ENCODE measurements at regions not wholly inside any gene's neighbourhood (a gene's known extent, or its start where the extent isn't known, plus 50 kb on each side); places are given as distances from the start of the nearest gene placed in this dataset.

GRCh38 chr12:113645603-113646002 lies 173.9 kb upstream of the LHX5 start:
- no peak overlapping the region for H3K27ac ChIP-seq
- no peak for TF ChIP-seq CTCF (conservative IDR thresholded peaks at IDR 0.05)

DNA sequence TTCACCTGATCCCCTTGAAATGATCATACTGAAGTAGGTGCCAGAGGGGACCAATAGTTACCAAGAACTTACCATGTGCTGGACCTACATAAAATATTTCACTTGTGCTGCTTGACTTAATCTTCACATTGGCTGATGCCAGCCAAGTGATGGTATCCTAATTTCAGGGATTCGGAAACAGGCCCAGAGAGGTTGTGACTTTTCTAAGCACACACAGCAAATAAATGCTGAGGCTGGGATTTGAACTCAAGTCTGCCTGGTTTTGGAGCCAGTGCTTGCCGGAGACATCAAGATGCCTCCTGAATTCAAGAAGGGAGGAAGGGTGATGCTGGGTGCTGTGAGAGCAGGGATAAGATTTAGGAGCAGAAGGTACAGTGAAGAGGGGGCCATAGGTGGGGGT lies 173.5 kb upstream of the LHX5 start:
- no peak for TF ChIP-seq CTCF (conservative IDR thresholded peaks at IDR 0.05)
- no peak overlapping the region for H3K27ac ChIP-seq

- no peak for TF ChIP-seq CTCF (conservative IDR thresholded peaks at IDR 0.05)
- no peak overlapping the region for H3K27ac ChIP-seq
Measured at GRCh38 chr12:113643177-113643974, 171.7 kb upstream of the LHX5 start.

GRCh38 chr12:113642672-113643071 lies 171.0 kb upstream of the LHX5 start:
- no peak for TF ChIP-seq CTCF (conservative IDR thresholded peaks at IDR 0.05)
- H3K27ac ChIP-seq: no peak overlapping the region

DNA sequence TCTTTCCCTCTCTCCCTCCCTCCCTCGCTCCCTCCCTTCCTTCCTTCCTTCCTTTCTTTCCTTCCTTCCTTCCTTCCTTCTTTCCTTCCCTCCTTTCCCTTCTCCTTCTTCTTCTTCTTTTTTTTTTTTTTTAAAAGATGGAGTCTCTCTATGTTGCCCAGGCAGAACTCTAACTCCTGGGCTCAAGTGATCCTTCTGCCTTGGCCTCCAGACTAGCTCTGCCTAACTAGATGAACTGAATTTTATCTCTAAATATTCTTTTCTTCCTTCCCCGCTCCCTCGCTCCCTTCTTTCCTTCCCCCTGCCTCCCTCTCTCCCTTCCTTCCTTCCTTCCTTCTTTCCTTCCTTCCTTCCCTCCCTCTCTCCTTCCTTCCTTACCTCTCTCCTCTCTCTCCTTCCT lies 170.5 kb upstream of the LHX5 start:
- no peak overlapping the region for H3K27ac ChIP-seq
- TF ChIP-seq CTCF (conservative IDR thresholded peaks at IDR 0.05): no peak

DNA sequence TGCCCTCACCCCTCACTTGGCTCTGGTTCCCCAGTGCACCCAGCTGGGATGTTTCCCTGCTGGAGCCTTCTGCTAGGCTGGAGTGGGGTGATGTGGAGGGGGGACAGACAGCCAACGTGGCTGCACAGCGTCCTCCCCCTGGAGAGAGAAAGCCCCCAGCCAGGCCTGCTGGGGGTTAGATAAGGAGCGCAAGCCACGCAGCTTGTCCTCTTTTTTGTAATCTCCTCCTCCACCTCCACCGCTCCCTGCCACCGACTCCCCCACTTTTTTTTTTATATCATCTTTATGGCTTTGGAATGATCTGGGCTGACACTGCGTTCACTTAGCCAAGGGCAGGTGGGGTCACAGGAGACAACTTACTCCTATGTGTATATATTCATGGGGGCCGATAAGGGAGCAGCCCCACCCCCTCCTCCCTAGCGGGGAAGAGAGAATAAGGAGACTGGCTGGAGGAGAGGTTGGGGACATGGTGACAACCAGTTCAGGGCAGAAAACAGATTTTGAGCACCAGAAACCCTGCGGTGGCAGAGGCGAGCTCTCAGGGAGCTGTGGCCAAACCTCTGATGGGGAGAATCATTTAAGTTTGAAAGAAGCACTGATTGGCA lies 169.9 kb upstream of the LHX5 start:
- no peak overlapping the region for H3K27ac ChIP-seq
- no peak for TF ChIP-seq CTCF (conservative IDR thresholded peaks at IDR 0.05)

DNA sequence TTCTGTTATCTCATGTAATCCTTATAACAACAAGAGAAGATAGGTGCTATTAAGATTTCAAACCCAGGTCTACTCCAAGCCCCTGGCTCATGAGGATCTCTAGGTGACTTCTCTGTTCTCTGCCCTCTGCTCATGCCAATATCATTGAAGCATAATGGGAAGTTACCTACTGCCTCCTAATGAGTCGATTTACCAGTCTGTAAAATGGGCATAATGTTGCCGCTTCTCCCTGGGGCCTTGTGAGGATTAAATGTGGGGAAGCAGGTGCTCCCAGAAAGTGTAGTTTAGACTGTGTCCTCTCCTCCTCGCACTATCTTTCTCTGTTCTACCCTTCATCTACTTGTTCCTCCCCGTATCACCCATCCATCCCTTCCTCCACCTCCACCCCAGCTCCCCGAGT lies 169.2 kb upstream of the LHX5 start:
- TF ChIP-seq CTCF (conservative IDR thresholded peaks at IDR 0.05): no peak
- H3K27ac ChIP-seq: no peak overlapping the region

Measured in VCaP (cell line).